H9 (cell line): ENCODE measurements at regions not wholly inside any gene's neighbourhood (a gene's known extent, or its start where the extent isn't known, plus 50 kb on each side); places are given as distances from the start of the nearest gene placed in this dataset.

ENCODE experiments used
- DNase-seq: peaks from one replicate; pipeline ENCODE4 v3.0.0-alpha.2; 2017
- H2AFZ ChIP-seq: one replicate; pipeline ENCODE4 v1.6.1; 2013; ENCODE audit warnings: mild to moderate bottlenecking, low read length, control low read depth, moderate library complexity
- H2AK5ac ChIP-seq: 2 replicates; pipeline ENCODE4 v1.6.1; 2013; ENCODE audit warnings: low read length, control low read depth, mixed read lengths; ENCODE audit not compliant: insufficient read length
- H2BK120ac ChIP-seq: one replicate; pipeline ENCODE4 v1.6.1; 2013; ENCODE audit warnings: low read depth, mild to moderate bottlenecking, low read length, control low read depth, inconsistent platforms; ENCODE audit not compliant: poor library complexity, severe bottlenecking
- H2BK12ac ChIP-seq: 2 replicates; pipeline ENCODE4 v1.6.1; 2013; ENCODE audit warnings: low read length, control low read depth, mixed read lengths, low read depth; ENCODE audit not compliant: insufficient read length
- H2BK15ac ChIP-seq: 2 replicates; pipeline ENCODE4 v1.6.1; 2013; ENCODE audit warnings: low read depth, low read length, control low read depth
- H2BK20ac ChIP-seq: one replicate; pipeline ENCODE4 v1.6.1; 2013; ENCODE audit warnings: low read depth, mild to moderate bottlenecking, low read length, control low read depth, inconsistent platforms; ENCODE audit not compliant: poor library complexity, severe bottlenecking
- H2BK5ac ChIP-seq: 2 replicates; pipeline ENCODE4 v1.6.1; 2013; ENCODE audit warnings: low read length, control low read depth, mixed read lengths; ENCODE audit not compliant: insufficient read length
- H3K14ac ChIP-seq: 2 replicates; pipeline ENCODE4 v1.6.1; 2013; ENCODE audit warnings: low read length, control low read depth; ENCODE audit not compliant: insufficient read depth
- H3K18ac ChIP-seq: 2 replicates; pipeline ENCODE4 v1.6.1; 2013; ENCODE audit warnings: low read depth, mild to moderate bottlenecking, mixed read lengths, low read length, control low read depth; ENCODE audit not compliant: insufficient read length
- H3K23ac ChIP-seq: 2 replicates; pipeline ENCODE4 v1.6.1; 2013; ENCODE audit warnings: low read length, control low read depth, mixed read lengths, low read depth; ENCODE audit not compliant: insufficient read length
- H3K23me2 ChIP-seq: 2 replicates; pipeline ENCODE4 v1.6.1; 2013; ENCODE audit warnings: low read depth, mild to moderate bottlenecking, mixed read lengths, low read length, control low read depth; ENCODE audit not compliant: insufficient read length, poor library complexity, severe bottlenecking
- H3K27ac ChIP-seq: 2 replicates; pipeline ENCODE4 v1.5.1; 2013; ENCODE audit warnings: low read length, control low read depth, mixed read lengths, low read depth; ENCODE audit not compliant: insufficient read length
- H3K27me3 ChIP-seq: 2 replicates; pipeline ENCODE4 v1.6.1; 2013; ENCODE audit warnings: low read length, control low read depth, inconsistent platforms; ENCODE audit not compliant: insufficient read depth
- H3K4ac ChIP-seq: 2 replicates; pipeline ENCODE4 v1.6.1; 2013; ENCODE audit warnings: low read depth, mild to moderate bottlenecking, control low read depth, inconsistent platforms, low read length, moderate library complexity
- H3K4me1 ChIP-seq: 2 replicates; pipeline ENCODE4 v1.6.1; 2013; ENCODE audit warnings: low read length, control low read depth, inconsistent platforms; ENCODE audit not compliant: insufficient read depth
- H3K4me2 ChIP-seq: 2 replicates; pipeline ENCODE4 v1.6.1; 2013; ENCODE audit warnings: low read length, control low read depth, mixed read lengths; ENCODE audit not compliant: insufficient read length, insufficient read depth
- H3K56ac ChIP-seq: 2 replicates; pipeline ENCODE4 v1.6.1; 2013; ENCODE audit warnings: low read depth, mild to moderate bottlenecking, mixed read lengths, low read length, control low read depth; ENCODE audit not compliant: insufficient read length
- H3K79me1 ChIP-seq: 2 replicates; pipeline ENCODE4 v1.6.1; 2013; ENCODE audit warnings: low read depth, mild to moderate bottlenecking, moderate library complexity, low read length, control low read depth, inconsistent platforms; ENCODE audit not compliant: insufficient read depth, poor library complexity, severe bottlenecking
- H3K79me2 ChIP-seq: 2 replicates; pipeline ENCODE4 v1.6.1; 2013; ENCODE audit warnings: low read length, control low read depth, inconsistent platforms; ENCODE audit not compliant: insufficient read depth
- H3K9ac ChIP-seq: 2 replicates; pipeline ENCODE4 v1.6.1; 2013; ENCODE audit warnings: low read length, control low read depth, mixed read lengths; ENCODE audit not compliant: insufficient read length; ENCODE audit errors: extremely low read depth
- H3K9me3 ChIP-seq: one replicate; pipeline ENCODE4 v1.6.1; 2013; ENCODE audit warnings: low read depth, low read length, inconsistent platforms; ENCODE audit not compliant: control insufficient read depth
- H3T11ph ChIP-seq: one replicate; pipeline ENCODE4 v1.6.1; 2013; ENCODE audit warnings: mild to moderate bottlenecking, low read length, control low read depth, inconsistent platforms
- H4K20me1 ChIP-seq: one replicate; pipeline ENCODE4 v1.6.1; 2013; ENCODE audit not compliant: control insufficient read depth, insufficient read length, insufficient read depth
- H4K5ac ChIP-seq: 2 replicates; pipeline ENCODE4 v1.6.1; 2013; ENCODE audit warnings: low read depth, mild to moderate bottlenecking, mixed read lengths, low read length, control low read depth; ENCODE audit not compliant: insufficient read length
- H4K8ac ChIP-seq: replicated peaks from 2 replicates; pipeline ENCODE4 v1.6.1; 2013; ENCODE audit warnings: low read length, control low read depth, mixed read lengths, low read depth; ENCODE audit not compliant: insufficient read length
- H4K91ac ChIP-seq: 2 replicates; pipeline ENCODE4 v1.6.1; 2013; ENCODE audit warnings: low read depth, mild to moderate bottlenecking, moderate library complexity, mixed read lengths, low read length, control low read depth; ENCODE audit not compliant: insufficient read length
- H3K27ac Mint-ChIP-seq, 3 experiments: 2 replicates in 2 of 3; 3 replicates in 1 of 3; pipeline ENCODE4 v1.8.0; 2020 to 2021; ENCODE audit warnings: mixed read lengths in 3 of 3, mild to moderate bottlenecking in 1 of 3, moderate library complexity in 1 of 3
- H3K27me3 Mint-ChIP-seq: 2 replicates; pipeline ENCODE4 v1.8.0; 2021; ENCODE audit warnings: low read depth, mild to moderate bottlenecking, moderate library complexity, mixed read lengths
- H3K36me3 Mint-ChIP-seq, 3 experiments: 2 replicates in 2 of 3; 3 replicates in 1 of 3; pipeline ENCODE4 v1.8.0; 2020 to 2021; ENCODE audit warnings: low read depth in 3 of 3, mixed read lengths in 3 of 3; ENCODE audit not compliant: insufficient read depth in 1 of 3
- H3K4me1 Mint-ChIP-seq, 2 experiments: 2 replicates each; pipeline ENCODE4 v1.8.0; 2020; ENCODE audit warnings: mixed read lengths in 2 of 2
- H3K4me3 Mint-ChIP-seq, 2 experiments: 2 replicates in 1 of 2; 3 replicates in 1 of 2; pipeline ENCODE4 v1.8.0; 2020 to 2021; ENCODE audit warnings: mild to moderate bottlenecking in 2 of 2, mixed read lengths in 2 of 2, moderate library complexity in 1 of 2
- H3K9me3 Mint-ChIP-seq, 2 experiments: 2 replicates in 1 of 2; 3 replicates in 1 of 2; pipeline ENCODE4 v1.8.0; 2020; ENCODE audit warnings: mild to moderate bottlenecking in 2 of 2, mixed read lengths in 2 of 2, moderate library complexity in 1 of 2
- CTCF ChIP-seq: fragments of 200-600 bp; sonication (generic); conservative IDR thresholded peaks from 3 replicates; pipeline ENCODE4 v1.8.0; 2021; ENCODE audit warnings: antibody characterized with exemption, mild to moderate bottlenecking
- WGBS: extraction: QIAGEN DNeasy Blood & Tissue Kit; methylation state at CpG from one replicate; pipeline ENCODE4 v1.1.7; 2013; ENCODE audit warnings: missing lambda C conversion rate, low lambda C conversion rate, mixed read lengths; ENCODE audit not compliant: insufficient read length; ENCODE audit errors: extremely low coverage; 5-methylcytosine and 5-hydroxymethylcytosine counted together

GRCh38 chr14:54206516-54206915 is 190.3 kb upstream of the CDKN3 start:
- no peak for TF ChIP-seq CTCF
- Mint-ChIP-seq H3K4me1 (no peaks in the 10 kb centered on the region; a peak in 1 of 4 replicates), H3K36me3 (peaks cover 3 to 17% (median 13%) of the 10 kb centered on the region in 3 experiments; a peak in 4 of 7 replicates), H3K4me3 (no peak overlapping the region), H3K27ac (no peak overlapping the region), H3K9me3 (peaks cover 15 to 23% of the 10 kb centered on the region in 2 experiments), H3K27me3 (no peaks in the 10 kb centered on the region)
- Histone ChIP-seq H3K4ac (no peak overlapping the region), H3K9ac (no peak overlapping the region), H3K9me3 (no peaks in the 10 kb centered on the region), H3K27ac (no peak overlapping the region), H2BK120ac (no peak overlapping the region), H3K79me1 (no peaks in the 10 kb centered on the region), H2BK15ac (no peak overlapping the region), H2BK20ac (no peak overlapping the region), H2BK5ac (no peak overlapping the region), H3K23ac (no peak overlapping the region), H4K20me1 (no peaks in the 10 kb centered on the region), H3T11ph (no peak overlapping the region), H3K4me2 (no peak overlapping the region), H3K56ac (no peak overlapping the region), H4K91ac (no peak overlapping the region), H4K8ac (no peak overlapping the region), H3K23me2 (no peaks in the 10 kb centered on the region), H2AFZ (no peak overlapping the region), H3K27me3 (no peaks in the 10 kb centered on the region), H4K5ac (no peak overlapping the region), H2BK12ac (no peak overlapping the region), H2AK5ac (no peak overlapping the region), H3K4me1 (no peaks in the 10 kb centered on the region), H3K14ac (no peak overlapping the region), H3K18ac (no peak overlapping the region), H3K79me2 (no peaks in the 10 kb centered on the region)
- no CpG with 5 or more reads among the region's 1 CpG for WGBS
- DNase-seq: no peak
